Fibroblast of upper back skin (primary cell): ENCODE measurements at regions not wholly inside any gene's neighbourhood (a gene's known extent, or its start where the extent isn't known, plus 50 kb on each side); places are given as distances from the start of the nearest gene placed in this dataset.
"Not testable (repeated sequence)": the region's sequence is repeated elsewhere in the genome, so short reads cannot be mapped to it uniquely, and the experiment has no call there.

ENCODE experiments used
- DNase-seq: peaks from one replicate; pipeline ENCODE4 v3.0.0-alpha.2; 2013

GRCh38 chr6:141764388-141764787 is 368.3 kb upstream of the GJE1 start:
- peak; percentile 22 for DNase-seq

GRCh38 chr6:141758430-141758829 is 374.3 kb upstream of the GJE1 start:
- no peak for DNase-seq

DNA sequence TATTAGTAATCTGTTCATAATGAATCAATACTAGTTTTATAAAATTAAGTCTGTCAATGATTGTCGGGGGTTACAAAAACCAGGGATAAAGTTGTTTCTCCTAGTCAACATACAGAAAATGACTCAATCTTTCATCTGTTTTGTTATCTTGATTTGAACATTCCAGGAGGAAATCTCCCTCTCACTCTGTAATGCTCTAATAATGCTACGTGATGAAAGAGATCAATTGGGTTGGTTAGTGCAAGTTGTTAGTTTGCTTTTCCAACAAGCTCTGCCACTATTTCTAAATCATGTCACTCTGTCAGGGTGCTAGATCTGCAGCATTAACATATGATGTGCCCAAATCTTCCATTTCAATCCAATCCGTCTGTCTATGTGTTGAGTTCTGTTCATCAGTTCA is 379.5 kb upstream of the GJE1 start:
- DNase-seq: no peak

GRCh38 chr6:141752677-141753076 is 380.0 kb upstream of the GJE1 start:
- no peak for DNase-seq

- DNase-seq: not testable (repeated sequence)
These were observed 386.4 kb upstream of the GJE1 start for GRCh38 chr6:141746324-141746723.

GRCh38 chr6:141744971-141745370 is 387.8 kb upstream of the GJE1 start:
- DNase-seq: no peak

DNA sequence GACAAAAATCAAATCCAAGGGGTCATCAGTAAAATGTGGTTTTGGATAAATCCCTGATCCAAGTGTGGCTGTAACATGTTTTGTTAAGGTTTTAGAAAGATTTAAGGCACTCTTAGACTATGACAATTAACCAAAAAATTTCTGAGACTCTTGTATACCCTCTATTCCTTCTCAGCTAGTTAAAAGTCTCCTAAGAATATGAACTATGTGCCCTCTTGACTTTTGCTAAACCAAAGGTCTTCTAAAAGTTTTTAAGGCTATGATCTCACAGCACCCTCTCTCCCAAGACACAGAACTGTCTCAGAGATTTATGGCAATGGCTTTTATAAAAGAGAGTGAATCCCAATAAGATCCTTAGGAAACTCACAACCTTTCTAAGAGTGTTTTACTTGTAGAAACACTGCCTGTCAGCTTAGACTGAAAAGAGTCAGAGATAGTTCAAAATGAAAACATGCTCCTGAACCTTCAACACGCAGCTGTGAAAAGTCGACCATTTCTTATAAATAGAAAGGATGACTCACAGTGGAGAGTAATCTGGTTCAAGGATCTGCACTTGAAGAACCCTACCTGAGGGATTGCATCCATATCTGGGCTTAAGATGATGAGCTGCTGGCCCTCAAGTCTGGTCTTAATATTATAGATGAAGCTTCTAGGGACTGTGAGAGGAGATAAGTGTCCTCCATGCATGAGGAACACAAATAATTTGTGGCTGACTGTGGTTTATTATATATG is 388.4 kb upstream of the GJE1 start:
- no peak for DNase-seq

- DNase-seq: no peak
These were observed 396.6 kb upstream of the GJE1 start for GRCh38 chr6:141736104-141736503.

DNA sequence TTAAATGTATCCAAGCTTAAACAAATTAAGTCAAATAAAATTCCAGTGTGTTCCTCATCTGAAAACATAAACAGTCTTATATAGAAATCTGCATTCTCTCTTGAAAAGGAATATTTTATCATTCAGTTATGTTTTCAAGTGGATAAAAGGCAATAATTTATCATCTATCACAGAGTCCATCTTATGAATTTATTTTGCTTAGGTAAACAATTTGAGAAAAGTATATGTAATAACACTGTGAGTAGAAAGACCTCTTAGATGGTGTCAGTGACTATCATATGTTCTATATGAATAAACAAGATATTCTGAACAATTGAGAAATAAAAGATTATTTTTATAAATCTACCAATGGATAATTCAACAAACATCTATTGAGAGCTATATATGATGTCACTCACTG is 397.6 kb upstream of the GJE1 start:
- no peak for DNase-seq

DNA sequence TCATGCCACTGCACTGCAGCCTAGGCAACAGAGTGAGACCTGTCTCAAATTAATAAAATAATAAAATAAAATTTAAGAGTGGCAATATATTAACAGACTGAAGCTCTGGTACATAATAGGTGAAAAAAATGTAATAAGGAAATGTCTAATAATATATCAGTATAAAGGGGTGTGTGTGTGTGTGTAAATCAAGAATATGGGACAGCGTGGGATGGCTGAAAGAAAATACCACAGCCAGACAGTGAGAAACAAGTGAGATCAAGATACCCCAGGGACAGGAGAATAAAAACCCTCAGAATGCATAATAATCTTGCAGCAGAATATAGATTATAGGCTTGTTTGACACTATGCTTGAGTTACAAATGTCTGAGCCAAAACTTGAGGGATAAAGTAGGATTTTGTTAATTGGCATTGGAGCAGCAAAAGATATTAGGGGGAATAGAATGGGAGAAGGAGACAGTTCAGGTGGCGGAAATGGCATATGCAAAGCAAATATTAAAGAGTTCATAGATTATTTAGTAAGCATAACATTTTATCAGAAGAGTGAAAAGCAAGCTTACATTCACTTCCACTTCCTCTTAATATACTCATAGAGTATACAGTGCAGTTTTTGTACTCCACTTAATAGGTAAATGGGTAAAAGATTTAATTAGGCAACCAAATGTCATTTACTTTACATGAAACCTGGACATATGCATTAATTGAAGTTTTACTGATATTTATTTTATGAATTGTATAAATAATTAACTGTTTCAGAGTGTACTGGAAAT is 398.5 kb upstream of the GJE1 start:
- DNase-seq: no peak

DNA sequence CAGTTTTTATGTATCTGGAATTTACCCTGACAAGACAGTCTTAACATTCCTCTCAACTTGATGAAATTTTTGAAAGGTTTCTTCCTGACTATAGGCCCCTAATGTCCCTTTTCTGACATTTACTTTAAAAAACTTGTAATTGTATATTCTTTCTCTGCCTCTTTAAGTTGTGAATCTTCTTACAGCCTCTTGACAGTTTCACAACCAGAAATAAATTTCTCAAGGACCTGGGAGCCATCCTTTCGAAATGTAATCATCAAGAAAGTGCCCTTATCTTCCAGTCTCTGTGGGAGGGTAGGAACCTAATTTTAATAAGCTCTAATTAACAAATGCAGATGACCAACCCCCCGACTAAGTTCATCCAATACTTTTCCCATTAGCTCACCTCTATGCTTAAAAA is 403.6 kb upstream of the GJE1 start:
- no peak for DNase-seq

DNA sequence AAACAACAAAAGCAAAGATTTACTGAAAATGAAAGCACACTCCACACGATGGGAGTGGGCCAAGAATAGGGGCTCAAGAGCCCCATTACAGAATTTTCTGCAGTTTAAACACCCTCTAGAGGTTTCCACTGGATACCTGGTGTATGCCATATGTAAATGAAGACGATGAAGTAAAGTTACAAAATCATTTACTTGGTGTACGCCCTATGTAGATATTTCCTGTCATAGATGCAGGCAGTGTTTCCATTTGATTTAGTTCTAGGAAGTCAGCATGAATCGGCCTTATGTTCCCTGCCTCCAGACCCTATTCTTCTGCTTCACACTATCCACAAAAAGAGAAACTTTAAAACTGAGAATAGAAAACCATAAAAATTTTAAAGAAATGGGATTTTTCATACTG is 404.4 kb upstream of the GJE1 start:
- DNase-seq: no peak

GRCh38 chr6:141726248-141726647 is 406.5 kb upstream of the GJE1 start:
- no peak for DNase-seq

- DNase-seq: no peak
These were observed 408.0 kb upstream of the GJE1 start for GRCh38 chr6:141724731-141725130.

- no peak for DNase-seq
These were observed 413.2 kb upstream of the GJE1 start for GRCh38 chr6:141719476-141719875.

GRCh38 chr6:141705431-141705830 is 427.3 kb upstream of the GJE1 start:
- no peak for DNase-seq

DNA sequence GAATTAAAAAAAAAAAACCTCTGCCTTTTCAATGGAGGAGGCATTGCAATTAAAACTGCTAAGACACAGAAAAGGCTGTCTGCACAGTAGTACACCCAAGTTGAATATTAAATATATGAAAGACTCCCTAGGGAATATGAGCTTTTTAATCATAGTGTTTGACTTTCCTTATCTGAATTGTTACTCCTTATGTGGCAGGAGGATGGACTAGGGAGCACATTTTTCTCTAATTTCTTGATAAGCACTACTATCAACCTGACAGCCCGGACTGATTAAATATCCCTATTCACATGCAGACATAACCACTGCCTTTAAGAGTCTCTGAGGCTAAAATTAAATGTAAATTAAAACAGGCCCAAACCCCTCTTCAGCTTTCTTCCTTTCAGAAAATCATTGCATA is 428.6 kb upstream of the GJE1 start:
- no peak for DNase-seq

GRCh38 chr6:141701732-141702131 is 431.0 kb upstream of the GJE1 start:
- no peak for DNase-seq

GRCh38 chr6:141700819-141701218 is 431.9 kb upstream of the GJE1 start:
- peak; percentile 32 for DNase-seq

- no peak for DNase-seq
These were observed 443.8 kb upstream of the GJE1 start for GRCh38 chr6:141688916-141689315.

DNA sequence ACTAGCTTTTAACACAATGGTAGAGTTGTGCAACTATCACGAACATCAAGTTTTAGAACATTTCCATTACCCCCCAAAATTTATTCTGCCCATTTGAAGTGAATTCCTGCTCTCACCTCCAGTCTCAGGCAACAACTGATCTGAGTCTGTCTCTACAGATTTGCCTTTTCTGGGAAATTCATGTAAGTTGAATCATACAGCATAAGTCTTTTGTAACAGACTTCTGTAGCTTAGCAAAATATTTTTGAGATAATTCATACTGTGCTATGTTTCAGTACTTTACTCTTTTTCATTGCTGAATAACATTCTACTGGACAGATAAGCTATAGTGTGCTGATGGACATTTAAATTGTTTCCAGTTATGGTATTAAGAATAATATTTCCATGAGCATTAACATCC is 447.3 kb upstream of the GJE1 start:
- DNase-seq: peak; percentile 17

DNA sequence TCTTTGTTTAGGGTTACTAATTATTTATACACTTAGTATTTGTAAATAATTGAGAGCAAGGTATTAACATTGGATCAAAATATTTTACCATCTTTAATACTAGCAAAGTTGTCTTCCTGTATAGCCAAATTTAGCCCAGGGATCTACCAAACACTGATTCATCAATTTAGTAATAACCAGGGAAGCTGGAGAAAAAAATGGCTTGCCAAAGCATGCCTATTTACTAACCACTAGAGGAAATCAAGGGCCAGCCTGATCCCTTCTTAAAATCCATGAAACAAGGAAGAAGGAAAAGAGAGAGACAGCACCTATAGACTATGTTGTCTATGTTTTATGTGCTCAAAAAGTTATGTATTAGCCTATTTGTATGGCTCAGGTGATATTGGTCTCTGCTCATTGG is 450.3 kb upstream of the GJE1 start:
- DNase-seq: no peak

GRCh38 chr6:141677598-141678211 is 455.0 kb upstream of the GJE1 start:
- peak; percentile 51 for DNase-seq

GRCh38 chr6:141675957-141676356 is 456.8 kb upstream of the GJE1 start:
- peak; percentile 51 for DNase-seq
